Dendritic cell treated with granulocyte-macrophage colony-stimulating factor and Interleukin-4, amounts not matched to agents 40 ng/mL and 50 ng/mL, for 4 days (primary cell): ENCODE measurements at regions not wholly inside any gene's neighbourhood (a gene's known extent, or its start where the extent isn't known, plus 50 kb on each side); places are given as distances from the start of the nearest gene placed in this dataset.

Experiments used
- H3K27ac Mint-ChIP-seq: one replicate; pipeline ENCODE4 v1.8.0; 2022; ENCODE audit warnings: mild to moderate bottlenecking, mixed read lengths
- H3K27me3 Mint-ChIP-seq: one replicate; pipeline ENCODE4 v1.8.0; 2022; ENCODE audit warnings: mild to moderate bottlenecking, mixed read lengths
- H3K36me3 Mint-ChIP-seq: one replicate; pipeline ENCODE4 v1.8.0; 2022; ENCODE audit warnings: low read depth, mixed read lengths
- H3K4me1 Mint-ChIP-seq: one replicate; pipeline ENCODE4 v1.8.0; 2022; ENCODE audit warnings: low read depth, mixed read lengths
- H3K4me3 Mint-ChIP-seq: one replicate; pipeline ENCODE4 v1.8.0; 2022; ENCODE audit warnings: mild to moderate bottlenecking, moderate library complexity, mixed read lengths
- H3K9me3 Mint-ChIP-seq: one replicate; pipeline ENCODE4 v1.8.0; 2022; ENCODE audit warnings: mixed read lengths
- intact Hi-C: fragments of 100-400 bp; cut with micrococcal nuclease; formaldehyde crosslinking; loops from one replicate; pipeline ENCODE4 v1.15.0; 2022

- H3K4me3 Mint-ChIP-seq: no peak overlapping the region
- intact Hi-C loops: no loop called here
- H3K9me3 Mint-ChIP-seq: peaks cover 19% of the 10 kb centered on the region
- H3K36me3 Mint-ChIP-seq: no peaks in the 10 kb centered on the region
- no peaks in the 10 kb centered on the region for H3K27me3 Mint-ChIP-seq
- H3K27ac Mint-ChIP-seq: no peak overlapping the region
- no peaks in the 10 kb centered on the region for H3K4me1 Mint-ChIP-seq
Observed at GRCh38 chr20:11652128-11652527, 265.6 kb upstream of the BTBD3 start.

- Mint-ChIP-seq H3K4me1 (no peaks in the 10 kb centered on the region), H3K27ac (no peak overlapping the region), H3K27me3 (no peaks in the 10 kb centered on the region), H3K4me3 (no peak overlapping the region), H3K36me3 (no peaks in the 10 kb centered on the region), H3K9me3 (peaks cover 9% of the 10 kb centered on the region)
- intact Hi-C loops: no loop called here
Observed at GRCh38 chr20:11654766-11655165, 262.9 kb upstream of the BTBD3 start.

GRCh38 chr20:11660673-11661072 lies 257.0 kb upstream of the BTBD3 start:
- intact Hi-C loops: no loop called here
- no peaks in the 10 kb centered on the region for H3K4me1 Mint-ChIP-seq
- H3K36me3 Mint-ChIP-seq: no peaks in the 10 kb centered on the region

GRCh38 chr20:11671015-11671511 lies 246.6 kb upstream of the BTBD3 start:
- H3K27ac Mint-ChIP-seq: no peak overlapping the region
- no peaks in the 10 kb centered on the region for H3K9me3 Mint-ChIP-seq
- H3K4me1 Mint-ChIP-seq: no peaks in the 10 kb centered on the region
- no peaks in the 10 kb centered on the region for H3K36me3 Mint-ChIP-seq
- H3K27me3 Mint-ChIP-seq: no peaks in the 10 kb centered on the region
- intact Hi-C loops: no loop called here
- no peak overlapping the region for H3K4me3 Mint-ChIP-seq

More at GRCh38 chr20:11660673-11661072, 257.0 kb upstream of the BTBD3 start:
- Mint-ChIP-seq H3K4me3 (no peak overlapping the region), H3K27ac (no peak overlapping the region), H3K27me3 (no peaks in the 10 kb centered on the region), H3K9me3 (no peaks in the 10 kb centered on the region)

- Mint-ChIP-seq H3K4me3 (no peak overlapping the region), H3K36me3 (no peaks in the 10 kb centered on the region), H3K27ac (no peak overlapping the region), H3K4me1 (no peaks in the 10 kb centered on the region), H3K9me3 (no peaks in the 10 kb centered on the region), H3K27me3 (no peaks in the 10 kb centered on the region)
- intact Hi-C loops: no loop called here
Observed at GRCh38 chr20:11672959-11673358, 244.7 kb upstream of the BTBD3 start.

GRCh38 chr20:11675920-11676629 lies 241.6 kb upstream of the BTBD3 start:
- no peaks in the 10 kb centered on the region for H3K4me1 Mint-ChIP-seq
- no peak overlapping the region for H3K4me3 Mint-ChIP-seq
- intact Hi-C loops: loop anchor here (5.0 kb wide), 1 partner anchor 531 kb away; no protein-coding TSS in a partner anchor
- H3K27ac Mint-ChIP-seq: no peak overlapping the region
- H3K36me3 Mint-ChIP-seq: no peaks in the 10 kb centered on the region
- H3K9me3 Mint-ChIP-seq: no peaks in the 10 kb centered on the region
- no peaks in the 10 kb centered on the region for H3K27me3 Mint-ChIP-seq

- intact Hi-C loops: loop anchor here (5.0 kb wide), 1 partner anchor 531 kb away; no protein-coding TSS in a partner anchor
- no peaks in the 10 kb centered on the region for H3K9me3 Mint-ChIP-seq
Observed at GRCh38 chr20:11676630-11677287, 240.9 kb upstream of the BTBD3 start.

GRCh38 chr20:11677428-11677827 lies 240.3 kb upstream of the BTBD3 start:
- Mint-ChIP-seq H3K27ac (no peak overlapping the region), H3K4me3 (no peak overlapping the region), H3K9me3 (no peaks in the 10 kb centered on the region), H3K36me3 (no peaks in the 10 kb centered on the region), H3K4me1 (no peaks in the 10 kb centered on the region), H3K27me3 (no peaks in the 10 kb centered on the region)
- intact Hi-C loops: loop anchor here (5.0 kb wide), 1 partner anchor 530 kb away; no protein-coding TSS in a partner anchor

More at GRCh38 chr20:11676630-11677287, 240.9 kb upstream of the BTBD3 start:
- H3K27ac Mint-ChIP-seq: no peak overlapping the region
- H3K4me3 Mint-ChIP-seq: no peak overlapping the region
- no peaks in the 10 kb centered on the region for H3K36me3 Mint-ChIP-seq
- no peaks in the 10 kb centered on the region for H3K4me1 Mint-ChIP-seq
- no peaks in the 10 kb centered on the region for H3K27me3 Mint-ChIP-seq

GRCh38 chr20:11677836-11678235 lies 239.9 kb upstream of the BTBD3 start:
- no peaks in the 10 kb centered on the region for H3K9me3 Mint-ChIP-seq
- no peak overlapping the region for H3K27ac Mint-ChIP-seq
- H3K4me1 Mint-ChIP-seq: no peaks in the 10 kb centered on the region
- intact Hi-C loops: loop anchor here (5.0 kb wide), 1 partner anchor 529 kb away; no protein-coding TSS in a partner anchor
- H3K4me3 Mint-ChIP-seq: no peak overlapping the region
- H3K36me3 Mint-ChIP-seq: no peaks in the 10 kb centered on the region
- no peaks in the 10 kb centered on the region for H3K27me3 Mint-ChIP-seq

- H3K27me3 Mint-ChIP-seq: peaks cover 15% of the 10 kb centered on the region
- no peaks in the 10 kb centered on the region for H3K9me3 Mint-ChIP-seq
- no peaks in the 10 kb centered on the region for H3K36me3 Mint-ChIP-seq
- no peak overlapping the region for H3K27ac Mint-ChIP-seq
- no peak overlapping the region for H3K4me3 Mint-ChIP-seq
- H3K4me1 Mint-ChIP-seq: peaks cover 8% of the 10 kb centered on the region
- intact Hi-C loops: no loop called here
Observed at GRCh38 chr20:11682285-11682684, 235.4 kb upstream of the BTBD3 start.

- no peak overlapping the region for H3K27ac Mint-ChIP-seq
- H3K27me3 Mint-ChIP-seq: peaks cover 25% of the 10 kb centered on the region
- intact Hi-C loops: no loop called here
- H3K4me3 Mint-ChIP-seq: no peak overlapping the region
- H3K9me3 Mint-ChIP-seq: no peaks in the 10 kb centered on the region
- peaks cover 8% of the 10 kb centered on the region for H3K4me1 Mint-ChIP-seq
- H3K36me3 Mint-ChIP-seq: no peaks in the 10 kb centered on the region
Observed at GRCh38 chr20:11686195-11686594, 231.5 kb upstream of the BTBD3 start.

- intact Hi-C loops: no loop called here
- Mint-ChIP-seq H3K27me3 (peaks cover 25% of the 10 kb centered on the region), H3K36me3 (no peaks in the 10 kb centered on the region), H3K27ac (no peak overlapping the region), H3K4me3 (no peak overlapping the region), H3K4me1 (peaks cover 8% of the 10 kb centered on the region), H3K9me3 (no peaks in the 10 kb centered on the region)
Observed at GRCh38 chr20:11686820-11687543, 230.7 kb upstream of the BTBD3 start.

- intact Hi-C loops: no loop called here
- Mint-ChIP-seq H3K4me3 (no peak overlapping the region), H3K27ac (no peak overlapping the region), H3K36me3 (no peaks in the 10 kb centered on the region), H3K9me3 (no peaks in the 10 kb centered on the region), H3K27me3 (peaks cover 25% of the 10 kb centered on the region), H3K4me1 (peaks cover 8% of the 10 kb centered on the region)
Observed at GRCh38 chr20:11687546-11688292, 230.0 kb upstream of the BTBD3 start.
